HG03139 (cell line): ENCODE measurements at regions not wholly inside any gene's neighbourhood (a gene's known extent, or its start where the extent isn't known, plus 50 kb on each side); places are given as distances from the start of the nearest gene placed in this dataset.
"Not testable (repeated sequence)": the region's sequence is repeated elsewhere in the genome, so short reads cannot be mapped to it uniquely, and the experiment has no call there.

Experiments
- ATAC-seq: cut with Tn5 transposase; IDR thresholded peaks from one replicate; pipeline ENCODE4 v1.9.1; 2021; ENCODE audit not compliant: unreplicated experiment

GRCh38 chr11:28837599-28837998, 729.4 kb downstream of the METTL15 start:
- no peak for ATAC-seq

DNA sequence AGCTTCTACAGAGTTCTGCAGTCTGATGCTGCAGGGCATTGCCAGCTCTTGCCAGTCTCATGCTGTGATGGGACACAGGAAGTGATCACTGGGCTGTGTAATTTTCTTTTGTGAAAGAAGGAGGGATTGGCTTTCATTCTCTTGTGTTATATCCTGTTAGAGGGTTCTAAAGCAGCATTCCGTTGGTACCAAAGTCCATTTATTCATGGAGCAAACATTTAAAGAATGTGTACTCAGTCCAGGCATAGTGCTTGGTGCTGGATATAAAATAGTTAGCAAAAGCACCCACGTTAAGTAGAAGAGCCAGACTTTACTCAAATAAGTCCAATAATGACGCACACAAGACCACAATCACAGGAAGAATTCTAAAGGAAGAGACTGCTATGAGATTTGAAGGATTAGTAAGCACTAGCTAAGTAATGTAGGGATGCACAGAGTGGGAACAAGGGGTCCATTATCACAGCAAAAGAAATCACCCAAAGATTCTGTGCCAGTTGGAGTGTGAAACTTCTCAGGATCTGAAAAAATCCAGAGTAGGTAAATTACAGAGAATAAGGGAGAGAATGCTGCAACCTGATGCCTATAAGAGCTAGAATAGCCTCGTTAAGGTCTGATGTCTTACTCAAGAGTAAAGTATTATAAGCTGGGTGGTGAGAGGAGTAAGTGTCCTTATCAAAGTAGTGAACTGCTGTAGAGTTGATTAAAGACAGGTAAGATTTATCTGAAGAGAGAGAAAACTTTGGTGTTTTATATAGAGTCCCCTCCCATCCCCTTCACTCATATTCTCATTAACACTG, 728.3 kb downstream of the METTL15 start:
- no peak for ATAC-seq

- no peak for ATAC-seq
Observed at GRCh38 chr11:28835790-28836189, 727.6 kb downstream of the METTL15 start.

GRCh38 chr11:28835317-28835716, 727.1 kb downstream of the METTL15 start:
- ATAC-seq, result no peak

DNA sequence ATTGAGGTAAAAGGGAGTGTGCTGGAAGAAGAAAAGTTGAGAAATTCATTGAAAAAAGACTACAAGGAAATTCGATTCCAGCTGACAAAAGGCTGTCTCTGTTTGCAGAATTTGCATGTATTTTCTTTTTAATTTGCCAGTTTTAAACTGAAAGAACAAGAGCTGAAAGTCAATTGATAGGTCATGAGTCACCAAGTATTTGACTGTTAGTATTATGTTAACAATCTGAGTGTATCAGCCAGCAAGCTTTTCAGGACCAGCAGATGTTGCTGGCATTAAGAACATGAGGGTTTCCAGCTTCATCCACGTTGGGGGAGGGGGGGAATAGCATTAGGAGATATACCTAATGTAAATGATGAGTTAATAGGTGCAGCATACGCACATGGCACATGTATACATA, 726.7 kb downstream of the METTL15 start:
- no peak for ATAC-seq

DNA sequence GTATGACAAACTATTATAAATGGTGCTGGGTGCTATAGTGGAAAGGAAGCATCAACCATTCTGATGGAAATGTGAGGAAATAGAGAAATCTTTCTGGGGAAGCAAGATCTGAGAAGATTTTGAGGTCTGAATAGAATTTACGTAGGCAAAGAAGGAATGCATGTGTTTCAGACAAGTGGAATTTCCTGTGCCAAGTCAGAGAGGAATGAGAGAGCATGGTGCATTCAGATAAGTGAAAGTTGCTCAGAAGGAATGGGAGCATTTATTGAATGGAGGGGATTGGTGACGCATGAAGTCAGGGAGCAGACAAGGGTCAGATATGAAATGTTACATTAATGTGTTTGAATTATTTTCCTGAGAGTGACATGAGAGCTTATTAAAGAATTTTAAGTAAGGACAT, 725.5 kb downstream of the METTL15 start:
- no peak for ATAC-seq

- no peak for ATAC-seq
Observed at GRCh38 chr11:28833169-28833568, 725.0 kb downstream of the METTL15 start.

- no peak for ATAC-seq
Observed at GRCh38 chr11:28826807-28827206, 718.6 kb downstream of the METTL15 start.

GRCh38 chr11:28822576-28822975, 714.4 kb downstream of the METTL15 start:
- no peak for ATAC-seq

GRCh38 chr11:28820296-28820989, 712.3 kb downstream of the METTL15 start:
- ATAC-seq, result no peak

DNA sequence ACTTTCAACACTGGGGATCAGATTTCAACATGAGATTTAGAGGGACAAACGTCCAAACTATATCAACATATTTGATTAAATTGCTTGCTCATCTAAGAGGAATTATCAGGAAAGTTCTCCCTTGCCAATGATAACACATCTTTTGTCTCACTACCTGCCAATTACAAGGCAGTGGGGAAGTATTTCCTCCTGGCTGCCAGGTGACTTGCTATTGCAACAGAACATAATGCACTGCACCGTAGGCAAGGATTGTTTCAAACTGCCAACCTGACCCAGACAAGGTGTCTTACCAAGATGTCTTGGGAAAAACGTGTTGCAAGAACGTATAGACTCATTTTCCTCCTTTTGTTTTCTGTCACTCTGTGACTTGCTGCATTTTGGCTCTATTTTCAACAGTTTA, 711.6 kb downstream of the METTL15 start:
- no peak for ATAC-seq

DNA sequence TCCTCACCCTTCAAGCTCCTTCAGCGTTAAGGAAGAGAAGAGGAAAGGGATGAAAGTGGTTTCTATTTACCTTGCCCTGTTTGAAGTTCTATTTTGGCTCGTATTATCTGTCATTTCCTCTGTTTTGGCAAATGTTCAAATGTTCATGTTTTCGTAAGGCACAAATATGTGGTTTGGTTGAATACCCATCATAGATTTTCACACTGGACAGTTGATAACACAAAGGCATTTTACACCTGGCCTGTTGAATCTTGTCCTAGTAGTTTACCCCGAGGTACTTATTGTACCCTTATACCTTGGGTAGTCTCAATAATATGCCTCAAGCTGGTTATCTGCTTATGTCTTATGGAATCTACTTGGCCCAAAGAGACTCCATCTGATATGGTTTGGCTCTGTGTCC, 706.9 kb downstream of the METTL15 start:
- no peak for ATAC-seq

DNA sequence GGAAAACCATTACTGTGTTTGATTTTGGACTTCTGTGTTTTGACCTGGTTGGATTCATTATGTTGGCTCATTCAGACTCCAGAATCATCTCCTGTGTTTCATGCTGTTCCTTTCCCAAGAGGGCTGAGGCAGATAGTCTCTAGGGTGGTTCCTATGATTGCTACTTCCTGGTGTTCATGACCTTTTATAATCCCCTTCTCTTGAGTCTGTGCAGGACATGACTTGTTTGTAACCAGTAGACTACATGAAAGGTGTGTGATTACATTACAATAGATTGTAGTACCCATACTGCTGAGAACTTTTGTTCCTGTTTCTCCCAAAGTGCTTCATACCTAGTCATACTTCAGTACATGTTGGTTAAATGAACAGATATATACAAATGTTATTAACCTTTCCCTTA, 700.6 kb downstream of the METTL15 start:
- no peak for ATAC-seq

DNA sequence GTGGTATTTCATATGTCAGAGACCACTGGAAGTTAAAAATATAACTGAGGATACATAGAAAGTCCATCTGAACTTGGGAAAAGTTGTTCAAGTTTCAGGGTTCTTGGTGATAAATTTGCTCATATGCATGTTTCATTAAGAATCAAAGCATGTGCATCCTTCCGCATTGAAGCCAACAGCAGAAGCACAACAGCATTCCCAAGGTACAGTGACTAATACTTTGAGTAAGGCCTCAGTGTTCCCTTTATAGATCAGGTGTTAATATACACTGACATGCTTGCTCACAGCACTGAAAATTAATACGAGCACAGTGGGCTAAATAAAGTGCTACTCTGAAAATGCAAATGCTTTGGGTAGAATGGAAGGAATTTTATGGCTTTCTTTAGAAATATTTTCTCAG, 691.1 kb downstream of the METTL15 start:
- ATAC-seq, result no peak

DNA sequence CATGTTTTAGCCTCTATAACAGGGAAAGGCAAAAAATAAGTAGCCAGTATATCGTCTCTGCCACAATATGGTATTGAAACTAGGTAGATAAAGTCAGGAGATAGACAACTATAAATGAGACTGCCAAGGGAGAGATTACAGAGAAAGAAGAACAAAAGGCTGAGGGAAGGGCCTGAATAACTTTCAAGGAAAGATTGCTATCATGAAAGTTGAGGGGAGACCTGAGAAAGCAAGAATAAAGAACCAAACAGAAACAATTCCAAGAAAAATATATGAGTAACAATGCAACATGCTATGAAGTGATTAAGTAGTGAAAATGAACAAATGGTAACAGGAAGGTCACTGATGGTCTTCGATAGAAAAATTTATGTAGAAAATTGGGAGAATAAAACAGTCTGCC, 690.1 kb downstream of the METTL15 start:
- no peak for ATAC-seq

DNA sequence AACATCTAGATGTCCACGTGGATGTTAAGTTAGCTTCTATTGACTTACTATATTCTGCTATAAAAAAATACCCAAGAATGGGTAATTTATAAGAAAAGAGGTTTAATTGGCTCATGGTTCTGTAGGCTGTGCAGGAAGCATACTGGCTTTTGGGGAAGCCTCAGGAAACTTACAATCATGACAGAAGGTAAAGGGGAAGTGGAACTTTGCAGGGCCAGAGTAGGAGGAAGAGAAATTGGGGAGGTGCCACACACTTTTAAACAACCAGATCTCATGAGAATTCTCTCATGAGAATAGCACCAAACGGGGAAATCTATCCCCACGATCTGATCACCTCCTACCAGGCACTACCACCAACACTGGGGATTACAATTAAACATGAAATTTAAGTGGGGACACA, 689.3 kb downstream of the METTL15 start:
- no peak for ATAC-seq

- no peak for ATAC-seq
Observed at GRCh38 chr11:28794405-28794804, 686.2 kb downstream of the METTL15 start.

- no peak for ATAC-seq
Observed at GRCh38 chr11:28793282-28793738, 685.1 kb downstream of the METTL15 start.

- no peak for ATAC-seq
Observed at GRCh38 chr11:28792856-28793255, 684.7 kb downstream of the METTL15 start.

DNA sequence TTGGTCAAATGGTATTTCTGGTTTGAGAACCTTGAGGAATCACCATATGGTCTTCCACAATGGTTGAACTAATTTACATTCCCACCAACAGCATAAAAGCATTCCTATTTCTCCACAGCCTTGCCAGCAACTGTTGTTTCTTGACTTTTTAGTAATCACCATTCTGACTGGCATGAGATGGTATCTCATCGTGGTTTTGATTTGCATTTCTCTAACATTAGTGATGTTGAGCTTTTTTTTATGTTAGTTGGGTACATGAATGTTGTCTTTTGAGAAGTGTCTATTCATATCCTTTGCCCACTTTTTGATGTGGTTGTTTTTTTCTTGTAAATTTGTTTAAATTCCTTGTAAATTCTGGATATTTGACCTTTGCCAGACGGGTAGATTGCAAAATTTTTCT, 679.7 kb downstream of the METTL15 start:
- not testable (repeated sequence) for ATAC-seq

GRCh38 chr11:28777126-28777525, 668.9 kb downstream of the METTL15 start:
- no peak for ATAC-seq

GRCh38 chr11:28773606-28774005, 665.4 kb downstream of the METTL15 start:
- no peak for ATAC-seq
